CD4-positive, alpha-beta T cell (primary cell): ENCODE measurements at regions not wholly inside any gene's neighbourhood (a gene's known extent, or its start where the extent isn't known, plus 50 kb on each side); places are given as distances from the start of the nearest gene placed in this dataset.

Experiments
- ATAC-seq: fragments of 200-7000 bp; cut with Tn5 transposase; one replicate; pipeline ENCODE4 v1.10.0; 2022; ENCODE audit warnings: mild to moderate bottlenecking; ENCODE audit not compliant: poor library complexity
- CTCF ChIA-PET: fragments of 350-600 bp; sonication (Branson Sonifier 250); formaldehyde crosslinking; loops from one replicate; lab custom pipeline; 2021; ENCODE audit warnings: antibody characterized with exemption, inconsistent platforms; lab: Charles Lee
- POLR2A ChIA-PET: fragments of 350-600 bp; sonication (Branson Sonifier 250); formaldehyde crosslinking; loops from one replicate; lab custom pipeline; 2021; ENCODE audit warnings: antibody characterized with exemption, inconsistent platforms; lab: Charles Lee
- DNase-seq, 14 experiments: peaks; one replicate each; pipeline ENCODE4 v3.0.0-alpha.2; 2013 to 2020; ENCODE audit warnings: mixed read lengths in 2 of 14
- H3K27ac ChIP-seq, 2 donors: one replicate each; pipeline versions ENCODE4 v1.5.1 to v1.7.0; 2013; ENCODE audit warnings: low read length in 2 of 2, low read depth in 1 of 2, mild to moderate bottlenecking in 1 of 2
- H3K27me3 ChIP-seq, 2 experiments: 1 replicate in 1 of 2; 2 replicates in 1 of 2; pipeline versions ENCODE4 v1.6.1 to v1.7.0; 2013; ENCODE audit warnings: low read length in 2 of 2, control low read depth in 1 of 2, mild to moderate bottlenecking in 1 of 2, moderate library complexity in 1 of 2; ENCODE audit not compliant: insufficient read depth in 2 of 2, control insufficient read depth in 1 of 2
- H3K36me3 ChIP-seq: one replicate; pipeline ENCODE4 v1.6.1; 2013; ENCODE audit warnings: low read length, control low read depth; ENCODE audit not compliant: insufficient read depth
- H3K4me1 ChIP-seq: one replicate; pipeline ENCODE4 v1.6.1; 2013; ENCODE audit warnings: low read length, control low read depth; ENCODE audit not compliant: insufficient read depth
- H3K4me3 ChIP-seq: one replicate; pipeline ENCODE4 v1.5.1; 2013; ENCODE audit warnings: mild to moderate bottlenecking, low read length, moderate library complexity
- H3K9me3 ChIP-seq, 2 experiments: 1 replicate in 1 of 2; 2 replicates in 1 of 2; pipeline versions ENCODE4 v1.6.1 to v1.7.0; 2013; ENCODE audit warnings: low read length in 2 of 2, mild to moderate bottlenecking in 2 of 2, control low read depth in 1 of 2, moderate library complexity in 1 of 2; ENCODE audit not compliant: control insufficient read depth in 1 of 2, insufficient read depth in 1 of 2
- H3K27ac Mint-ChIP-seq: one replicate; pipeline ENCODE4 v1.8.0; 2020; ENCODE audit warnings: mixed read lengths
- H3K27me3 Mint-ChIP-seq: one replicate; pipeline ENCODE4 v1.8.0; 2021; ENCODE audit warnings: mixed read lengths
- H3K36me3 Mint-ChIP-seq: one replicate; pipeline ENCODE4 v1.8.0; 2021; ENCODE audit warnings: low read depth, mixed read lengths
- H3K4me1 Mint-ChIP-seq: one replicate; pipeline ENCODE4 v1.8.0; 2021; ENCODE audit warnings: low read depth, mixed read lengths
- H3K4me3 Mint-ChIP-seq: one replicate; pipeline ENCODE4 v1.8.0; 2020; ENCODE audit warnings: mild to moderate bottlenecking, mixed read lengths
- H3K9me3 Mint-ChIP-seq: one replicate; pipeline ENCODE4 v1.8.0; 2020; ENCODE audit warnings: mixed read lengths
- intact Hi-C, 2 experiments: fragments of 100-400 bp; cut with DNase I in 1 of 2; cut with micrococcal nuclease in 1 of 2; formaldehyde crosslinking; loops; one replicate each; pipeline versions ENCODE4 v1.15.1 to v1.9.0; 2023 to 2025; cut with DNase I, micrococcal nuclease
- TF ChIP-seq, protein P1 (sequence below): fragments of 200-600 bp; IDR thresholded peaks from one replicate; pipeline ENCODE4 v1.8.0; 2022; ENCODE audit warnings: antibody characterized with exemption, mild to moderate bottlenecking

DNA sequence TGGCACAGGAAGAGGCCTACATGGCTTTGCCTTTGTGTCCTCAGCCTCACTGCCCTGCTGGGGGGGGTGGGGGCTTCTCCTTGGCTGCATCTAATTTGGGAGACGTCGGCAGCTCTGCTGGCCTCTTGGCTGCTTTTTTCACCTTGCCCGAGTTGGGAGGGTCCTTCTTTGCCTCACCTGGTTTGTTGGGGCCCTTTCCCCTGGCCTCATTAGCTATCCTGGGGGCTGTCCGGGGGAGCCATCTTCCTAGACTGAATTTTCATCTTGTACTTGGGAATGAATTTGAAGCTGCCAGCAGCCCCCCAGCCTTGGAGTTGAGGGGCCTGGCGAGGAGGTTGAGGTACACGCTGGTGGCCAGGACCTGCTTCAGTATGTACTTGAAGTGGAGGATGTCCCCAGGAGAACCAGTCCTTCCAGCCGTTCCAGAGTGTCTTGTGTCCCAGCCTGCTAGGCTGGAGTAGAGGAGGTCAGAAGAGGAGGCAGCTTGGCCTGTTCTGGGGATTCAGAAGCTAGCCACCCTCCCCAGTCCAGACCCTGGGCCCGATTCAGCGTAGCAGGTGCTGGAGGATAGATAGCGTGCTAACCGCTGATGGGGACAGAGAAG, 70.7 kb upstream of the VASH1 start:
- Histone ChIP-seq H3K27me3 (peaks cover 0 to 7% of the 10 kb centered on the region in 2 experiments), H3K4me1 (no peaks in the 10 kb centered on the region), H3K4me3 (no peak overlapping the region), H3K36me3 (no peaks in the 10 kb centered on the region), H3K9me3 (peaks cover 7 to 20% of the 10 kb centered on the region in 2 experiments), H3K27ac (no peak overlapping the region)
- H3K27me3 Mint-ChIP-seq = peaks cover 33% of the 10 kb centered on the region
- intact Hi-C loops = no loop called here
- H3K4me3 Mint-ChIP-seq = no peak overlapping the region
- H3K27ac Mint-ChIP-seq = no peak overlapping the region
- CTCF ChIA-PET = interaction anchor here (0.9 kb wide), 1 partner anchor 7 kb away, joined by 3 read pairs; no protein-coding TSS in a partner anchor
- POLR2A ChIA-PET = no interaction called here
- H3K36me3 Mint-ChIP-seq = no peaks in the 10 kb centered on the region
- TF ChIP-seq, protein P1, sequence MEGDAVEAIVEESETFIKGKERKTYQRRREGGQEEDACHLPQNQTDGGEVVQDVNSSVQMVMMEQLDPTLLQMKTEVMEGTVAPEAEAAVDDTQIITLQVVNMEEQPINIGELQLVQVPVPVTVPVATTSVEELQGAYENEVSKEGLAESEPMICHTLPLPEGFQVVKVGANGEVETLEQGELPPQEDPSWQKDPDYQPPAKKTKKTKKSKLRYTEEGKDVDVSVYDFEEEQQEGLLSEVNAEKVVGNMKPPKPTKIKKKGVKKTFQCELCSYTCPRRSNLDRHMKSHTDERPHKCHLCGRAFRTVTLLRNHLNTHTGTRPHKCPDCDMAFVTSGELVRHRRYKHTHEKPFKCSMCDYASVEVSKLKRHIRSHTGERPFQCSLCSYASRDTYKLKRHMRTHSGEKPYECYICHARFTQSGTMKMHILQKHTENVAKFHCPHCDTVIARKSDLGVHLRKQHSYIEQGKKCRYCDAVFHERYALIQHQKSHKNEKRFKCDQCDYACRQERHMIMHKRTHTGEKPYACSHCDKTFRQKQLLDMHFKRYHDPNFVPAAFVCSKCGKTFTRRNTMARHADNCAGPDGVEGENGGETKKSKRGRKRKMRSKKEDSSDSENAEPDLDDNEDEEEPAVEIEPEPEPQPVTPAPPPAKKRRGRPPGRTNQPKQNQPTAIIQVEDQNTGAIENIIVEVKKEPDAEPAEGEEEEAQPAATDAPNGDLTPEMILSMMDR = no peak
- no peaks in the 10 kb centered on the region for H3K4me1 Mint-ChIP-seq
- peaks cover 2% of the 10 kb centered on the region for H3K9me3 Mint-ChIP-seq
- DNase-seq (no peak), ATAC-seq (no peak)

DNA sequence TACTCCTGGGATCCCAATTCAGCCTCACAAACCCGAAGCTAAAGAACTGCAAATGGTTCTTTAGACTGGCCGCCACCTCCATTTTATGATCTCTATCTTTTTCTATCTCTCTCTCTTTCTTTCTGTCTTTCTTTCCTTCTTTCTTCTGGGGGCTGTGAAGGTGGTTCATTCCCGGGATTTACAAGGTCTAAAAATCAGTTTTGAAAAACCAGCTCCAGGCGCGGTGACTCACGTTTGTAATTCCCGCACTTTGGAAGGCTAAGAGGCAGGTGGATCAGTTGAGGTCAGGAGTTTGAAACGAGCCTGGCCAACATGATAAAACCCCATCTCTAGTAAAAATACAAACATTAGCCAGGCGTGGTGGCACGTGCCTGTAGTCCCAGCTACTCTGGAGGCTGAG, 67.2 kb upstream of the VASH1 start:
- no peaks in the 10 kb centered on the region for H3K27me3 ChIP-seq
- H3K27ac Mint-ChIP-seq = no peak overlapping the region
- DNase-seq (no peak), ATAC-seq (no peak)
- H3K4me1 ChIP-seq = no peaks in the 10 kb centered on the region
- intact Hi-C loops = no loop called here
- ChIA-PET CTCF (no interaction called here), POLR2A (no interaction called here)
- no peaks in the 10 kb centered on the region for H3K36me3 ChIP-seq
- no peak overlapping the region for H3K4me3 ChIP-seq
- H3K27ac ChIP-seq = no peak overlapping the region
- H3K9me3 ChIP-seq = peaks cover 0 to 7% of the 10 kb centered on the region in 2 experiments
- no peak overlapping the region for H3K4me3 Mint-ChIP-seq
- H3K36me3 Mint-ChIP-seq = no peaks in the 10 kb centered on the region
- no peaks in the 10 kb centered on the region for H3K9me3 Mint-ChIP-seq
- TF ChIP-seq, protein P1 = no peak
- peaks cover 14% of the 10 kb centered on the region for H3K27me3 Mint-ChIP-seq
- H3K4me1 Mint-ChIP-seq = no peaks in the 10 kb centered on the region

DNA sequence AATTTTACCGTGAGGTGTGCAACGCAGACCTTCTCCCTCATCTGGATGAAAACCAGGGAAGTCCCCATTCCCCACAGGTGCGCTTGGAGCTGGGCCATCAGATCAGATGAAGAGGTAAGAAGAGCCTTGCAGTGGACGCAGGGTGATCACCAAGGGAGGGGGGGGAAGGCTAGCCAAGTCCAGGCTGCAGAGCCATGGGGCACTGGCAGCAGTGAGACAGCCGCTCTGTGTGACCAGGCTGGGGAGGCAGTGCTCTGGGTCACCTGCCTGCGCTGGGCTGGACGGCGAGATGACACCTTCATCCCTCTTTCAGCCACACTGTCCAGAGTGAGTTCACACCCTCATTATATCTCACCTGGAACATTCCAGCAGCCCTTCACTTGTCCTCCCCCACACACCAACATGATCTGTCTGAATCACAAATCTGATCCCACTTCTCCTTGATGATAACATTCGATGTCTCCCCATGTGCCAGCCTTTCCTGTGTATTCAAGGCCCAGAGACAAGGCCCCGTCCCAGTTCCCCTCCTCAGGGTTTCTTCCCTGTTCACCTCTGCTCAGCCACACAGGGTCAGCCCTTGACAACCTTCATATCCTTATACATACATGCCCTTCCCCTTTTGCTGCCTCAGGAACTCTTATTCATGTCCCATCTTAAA, 65.9 kb upstream of the VASH1 start:
- Histone ChIP-seq H3K27ac (no peak overlapping the region), H3K27me3 (no peaks in the 10 kb centered on the region), H3K9me3 (peaks cover 0 to 2% of the 10 kb centered on the region in 2 experiments), H3K36me3 (no peaks in the 10 kb centered on the region), H3K4me1 (no peaks in the 10 kb centered on the region), H3K4me3 (no peak overlapping the region)
- TF ChIP-seq, protein P1 = no peak
- ChIA-PET CTCF (no interaction called here), POLR2A (no interaction called here)
- DNase-seq (no peak), ATAC-seq (no peak)
- no peak overlapping the region for H3K4me3 Mint-ChIP-seq
- no peaks in the 10 kb centered on the region for H3K4me1 Mint-ChIP-seq
- no peaks in the 10 kb centered on the region for H3K9me3 Mint-ChIP-seq
- H3K36me3 Mint-ChIP-seq = no peaks in the 10 kb centered on the region
- intact Hi-C loops = no loop called here
- peaks cover 10% of the 10 kb centered on the region for H3K27me3 Mint-ChIP-seq
- no peak overlapping the region for H3K27ac Mint-ChIP-seq
